Karpas-422 (cell line): ENCODE measurements at regions not wholly inside any gene's neighbourhood (a gene's known extent, or its start where the extent isn't known, plus 50 kb on each side); places are given as distances from the start of the nearest gene placed in this dataset.

Experiments used
- DNase-seq: peaks from one replicate; pipeline ENCODE4 v3.0.0-alpha.2; 2015
- H2AFZ ChIP-seq: fragments of 200-600 bp; sonication (generic); 2 replicates; pipeline ENCODE4 v1.6.1; 2014; ENCODE audit warnings: antibody characterized with exemption, low read length, mixed read lengths
- H3K27ac ChIP-seq: fragments of 200-600 bp; sonication (generic); 2 replicates; pipeline ENCODE4 v1.5.1; 2014; ENCODE audit warnings: mild to moderate bottlenecking, low read length, moderate library complexity
- H3K27me3 ChIP-seq: fragments of 200-600 bp; sonication (generic); 2 replicates; pipeline ENCODE4 v1.6.1; 2014; ENCODE audit warnings: low read length, mixed read lengths
- H3K36me3 ChIP-seq: fragments of 200-600 bp; sonication (generic); 2 replicates; pipeline ENCODE4 v1.6.1; 2014; ENCODE audit warnings: low read length, mixed read lengths; ENCODE audit not compliant: insufficient read depth
- H3K4me1 ChIP-seq: fragments of 200-600 bp; sonication (generic); 2 replicates; pipeline ENCODE4 v1.6.1; 2014; ENCODE audit warnings: mild to moderate bottlenecking, low read length, mixed read lengths
- H3K4me2 ChIP-seq: fragments of 200-600 bp; sonication (generic); 2 replicates; pipeline ENCODE4 v1.6.1; 2014; ENCODE audit warnings: low read length, low read depth, mild to moderate bottlenecking; ENCODE audit not compliant: poor library complexity, severe bottlenecking
- H3K4me3 ChIP-seq: fragments of 200-600 bp; sonication (generic); 2 replicates; pipeline ENCODE4 v1.5.1; 2014; ENCODE audit warnings: mild to moderate bottlenecking, antibody characterized with exemption, low read length, mixed read lengths
- H3K79me2 ChIP-seq: fragments of 200-600 bp; sonication (generic); 2 replicates; pipeline ENCODE4 v1.6.1; 2014; ENCODE audit warnings: mild to moderate bottlenecking, low read length, mixed read lengths
- H3K9ac ChIP-seq: fragments of 200-600 bp; sonication (generic); 2 replicates; pipeline ENCODE4 v1.6.0; 2014; ENCODE audit warnings: low read length
- H3K9me2 ChIP-seq: fragments of 200-600 bp; sonication (generic), shearing (Covaris generic); replicated peaks from 2 replicates; pipeline ENCODE4 v1.6.0; 2014; ENCODE audit warnings: mild to moderate bottlenecking, low read length, moderate library complexity; ENCODE audit not compliant: insufficient read depth
- H3K9me3 ChIP-seq: fragments of 300-700, 200-600 bp; sonication (generic); 2 replicates; pipeline ENCODE4 v1.6.1; 2014; ENCODE audit warnings: low read length, mixed read lengths
- H4K20me1 ChIP-seq: fragments of 200-600 bp; sonication (generic); 2 replicates; pipeline ENCODE4 v1.6.1; 2014; ENCODE audit warnings: mild to moderate bottlenecking, antibody characterized with exemption, low read length, low read depth; ENCODE audit not compliant: insufficient read depth

- no peaks in the 10 kb centered on the region for H4K20me1 ChIP-seq
- no peak overlapping the region for H3K9ac ChIP-seq
- no peak overlapping the region for H3K4me3 ChIP-seq
- H3K79me2 ChIP-seq: no peaks in the 10 kb centered on the region
- no peaks in the 10 kb centered on the region for H3K9me3 ChIP-seq
- no peaks in the 10 kb centered on the region for H3K36me3 ChIP-seq
- H3K9me2 ChIP-seq: no peaks in the 10 kb centered on the region
- H3K27me3 ChIP-seq: no peaks in the 10 kb centered on the region
- no peak overlapping the region for H3K27ac ChIP-seq
- no peak overlapping the region for H3K4me2 ChIP-seq
- DNase-seq: no peak
- no peak overlapping the region for H2AFZ ChIP-seq
- no peaks in the 10 kb centered on the region for H3K4me1 ChIP-seq
These were observed 66.0 kb upstream of the PAX6 start for GRCh38 chr11:31877083-31877482.

GRCh38 chr11:31875866-31876560 lies 64.9 kb upstream of the PAX6 start:
- no peak for DNase-seq
- Histone ChIP-seq H3K79me2 (no peaks in the 10 kb centered on the region), H3K27me3 (no peaks in the 10 kb centered on the region), H3K4me1 (peaks cover under 1% of the 10 kb centered on the region; the same call in 1 of the 2 replicates), H3K9me2 (no peaks in the 10 kb centered on the region), H3K36me3 (no peaks in the 10 kb centered on the region), H3K4me3 (no peak overlapping the region), H3K9me3 (no peaks in the 10 kb centered on the region), H2AFZ (no peak overlapping the region), H3K9ac (no peak overlapping the region), H4K20me1 (no peaks in the 10 kb centered on the region), H3K4me2 (no peak overlapping the region), H3K27ac (no peak overlapping the region)

DNA sequence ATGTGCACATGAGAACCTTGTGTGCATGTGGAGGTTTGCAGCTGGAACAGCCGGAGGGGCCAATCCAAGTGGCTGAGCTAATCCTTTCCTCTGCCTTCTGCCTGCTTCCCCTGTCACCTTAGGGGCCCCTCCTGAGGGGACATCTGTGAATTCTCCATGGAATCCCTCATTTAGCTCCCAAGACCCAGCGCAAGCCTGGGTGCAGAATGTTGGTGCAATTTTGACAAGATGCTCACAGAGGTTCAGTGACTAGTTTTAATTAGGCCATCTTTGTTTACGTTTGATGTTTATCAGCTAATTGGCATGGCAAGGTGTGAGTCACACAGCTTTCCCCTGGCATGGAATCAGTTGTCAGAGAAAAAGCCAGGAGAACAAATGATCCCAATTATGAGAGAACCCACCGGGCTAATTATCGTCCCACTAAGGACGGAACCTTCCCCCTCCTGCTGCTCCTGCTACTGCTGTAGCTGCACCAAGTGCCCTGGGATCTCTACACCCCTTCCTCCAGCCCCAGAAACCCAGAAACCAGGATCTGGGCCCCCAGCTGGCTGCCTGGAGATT lies 63.6 kb upstream of the PAX6 start:
- no peaks in the 10 kb centered on the region for H3K79me2 ChIP-seq
- peak; percentile 19 for DNase-seq
- no peaks in the 10 kb centered on the region for H3K27me3 ChIP-seq
- no peaks in the 10 kb centered on the region for H3K9me2 ChIP-seq
- H4K20me1 ChIP-seq: no peaks in the 10 kb centered on the region
- H2AFZ ChIP-seq: no peak overlapping the region
- H3K4me2 ChIP-seq: no peak overlapping the region
- H3K4me1 ChIP-seq: peaks cover 4% of the 10 kb centered on the region; the same call in 1 of the 2 replicates
- H3K9ac ChIP-seq: no peak overlapping the region
- H3K36me3 ChIP-seq: no peaks in the 10 kb centered on the region
- H3K4me3 ChIP-seq: no peak overlapping the region
- no peak overlapping the region for H3K27ac ChIP-seq
- H3K9me3 ChIP-seq: no peaks in the 10 kb centered on the region

GRCh38 chr11:31873124-31873523 lies 62.0 kb upstream of the PAX6 start:
- Histone ChIP-seq H3K9me2 (no peaks in the 10 kb centered on the region), H3K27me3 (no peaks in the 10 kb centered on the region), H3K4me1 (peaks cover 4% of the 10 kb centered on the region; the same call in 1 of the 2 replicates), H3K9me3 (no peaks in the 10 kb centered on the region), H3K79me2 (no peaks in the 10 kb centered on the region), H3K4me2 (no peak overlapping the region), H3K4me3 (no peak overlapping the region), H3K36me3 (no peaks in the 10 kb centered on the region), H3K9ac (no peak overlapping the region), H2AFZ (no peak overlapping the region), H4K20me1 (no peaks in the 10 kb centered on the region), H3K27ac (no peak overlapping the region)
- DNase-seq: no peak

- Histone ChIP-seq H3K4me2 (no peak overlapping the region), H2AFZ (no peak overlapping the region), H3K27me3 (no peaks in the 10 kb centered on the region), H3K4me3 (no peak overlapping the region), H3K27ac (no peak overlapping the region), H3K79me2 (no peaks in the 10 kb centered on the region), H3K9me2 (no peaks in the 10 kb centered on the region), H3K9me3 (no peaks in the 10 kb centered on the region), H3K9ac (no peak overlapping the region), H3K4me1 (peaks cover 4% of the 10 kb centered on the region; the same call in 1 of the 2 replicates), H3K36me3 (no peaks in the 10 kb centered on the region), H4K20me1 (no peaks in the 10 kb centered on the region)
- DNase-seq: no peak
These were observed 60.9 kb upstream of the PAX6 start for GRCh38 chr11:31872076-31872443.

- no peaks in the 10 kb centered on the region for H3K27me3 ChIP-seq
- H3K9me2 ChIP-seq: no peaks in the 10 kb centered on the region
- H3K4me2 ChIP-seq: no peak overlapping the region
- DNase-seq: peak; percentile 34
- no peaks in the 10 kb centered on the region for H3K36me3 ChIP-seq
- H2AFZ ChIP-seq: no peak overlapping the region
- no peaks in the 10 kb centered on the region for H3K9me3 ChIP-seq
- no peaks in the 10 kb centered on the region for H3K79me2 ChIP-seq
- no peaks in the 10 kb centered on the region for H4K20me1 ChIP-seq
- H3K27ac ChIP-seq: no peak overlapping the region
- no peak overlapping the region for H3K9ac ChIP-seq
- no peak overlapping the region for H3K4me3 ChIP-seq
- peaks cover 4% of the 10 kb centered on the region; the same call in 1 of the 2 replicates for H3K4me1 ChIP-seq
These were observed 60.4 kb upstream of the PAX6 start for GRCh38 chr11:31871310-31872075.

- no peaks in the 10 kb centered on the region for H3K27me3 ChIP-seq
- no peaks in the 10 kb centered on the region for H4K20me1 ChIP-seq
- no peaks in the 10 kb centered on the region for H3K9me3 ChIP-seq
- no peak overlapping the region for H3K4me3 ChIP-seq
- no peak overlapping the region for H3K9ac ChIP-seq
- no peaks in the 10 kb centered on the region for H3K79me2 ChIP-seq
- H3K9me2 ChIP-seq: no peaks in the 10 kb centered on the region
- peaks cover 4% of the 10 kb centered on the region; the same call in 1 of the 2 replicates for H3K4me1 ChIP-seq
- H3K4me2 ChIP-seq: no peak overlapping the region
- no peak overlapping the region for H3K27ac ChIP-seq
- no peak overlapping the region for H2AFZ ChIP-seq
- no peaks in the 10 kb centered on the region for H3K36me3 ChIP-seq
- DNase-seq: peak; percentile 76
These were observed 59.6 kb upstream of the PAX6 start for GRCh38 chr11:31870609-31871309.

DNA sequence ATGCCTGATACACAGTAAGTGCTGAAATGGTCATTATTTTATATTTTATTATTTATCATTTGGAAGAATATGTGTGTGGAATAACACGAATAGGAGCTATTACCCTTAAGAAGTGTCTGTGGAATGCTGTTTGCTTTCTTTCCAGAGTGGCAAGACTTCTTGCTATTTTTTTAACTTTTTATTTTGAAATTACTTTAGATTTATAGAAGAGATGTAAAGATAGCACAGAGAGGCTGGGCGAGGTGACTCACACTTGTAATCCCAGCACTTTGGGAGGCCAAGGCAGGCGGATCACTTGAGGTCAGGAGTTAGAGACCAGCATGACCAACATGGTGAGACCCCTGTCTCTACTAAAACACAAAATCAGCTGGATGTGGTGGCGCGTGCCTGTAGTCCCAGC lies 58.9 kb upstream of the PAX6 start:
- Histone ChIP-seq H3K9ac (no peak overlapping the region), H3K79me2 (no peaks in the 10 kb centered on the region), H3K4me3 (no peak overlapping the region), H3K36me3 (no peaks in the 10 kb centered on the region), H2AFZ (no peak overlapping the region), H4K20me1 (no peaks in the 10 kb centered on the region), H3K4me2 (no peak overlapping the region), H3K9me3 (no peaks in the 10 kb centered on the region), H3K4me1 (peaks cover 4% of the 10 kb centered on the region; the same call in 1 of the 2 replicates), H3K27me3 (no peaks in the 10 kb centered on the region), H3K27ac (no peak overlapping the region), H3K9me2 (no peaks in the 10 kb centered on the region)
- DNase-seq: no peak
